ENCODE measurements at regions not wholly inside any gene's neighbourhood (a gene's known extent, or its start where the extent isn't known, plus 50 kb on each side); places are given as distances from the start of the nearest gene placed in this dataset.

GRCh38 chr1:229828461-229828860, 202.4 kb downstream of the URB2 start:
- DNase-seq, result no peak

- no peak for DNase-seq
These were observed 206.6 kb downstream of the URB2 start for GRCh38 chr1:229832695-229833094.

GRCh38 chr1:229834230-229834629, 208.2 kb downstream of the URB2 start:
- DNase-seq, result no peak

GRCh38 chr1:229835226-229835625, 209.2 kb downstream of the URB2 start:
- DNase-seq, result no peak

- DNase-seq, result no peak
These were observed 210.3 kb downstream of the URB2 start for GRCh38 chr1:229836324-229836723.

- no peak for DNase-seq
These were observed 212.2 kb downstream of the URB2 start for GRCh38 chr1:229838204-229838603.

- DNase-seq, result no peak
These were observed 213.8 kb downstream of the URB2 start for GRCh38 chr1:229839800-229840199.

- no peak for DNase-seq
These were observed 215.2 kb downstream of the URB2 start for GRCh38 chr1:229841230-229841629.

- DNase-seq, result no peak
These were observed 216.5 kb downstream of the URB2 start for GRCh38 chr1:229842302-229843255.

- DNase-seq, result peak; percentile 43 to 81
These were observed 217.7 kb downstream of the URB2 start for GRCh38 chr1:229843627-229844238.

- DNase-seq, result peak; percentile 30 to 51
These were observed 218.6 kb downstream of the URB2 start for GRCh38 chr1:229844675-229845074.

GRCh38 chr1:229845410-229846138, 219.5 kb downstream of the URB2 start:
- DNase-seq, result no peak

- no peak for DNase-seq
These were observed 220.3 kb downstream of the URB2 start for GRCh38 chr1:229846351-229846750.

- peak; percentile 17 to 38 for DNase-seq
These were observed 218.0 kb upstream of the GALNT2 start for GRCh38 chr1:229848752-229849677.

- DNase-seq, result no peak
These were observed 215.5 kb upstream of the GALNT2 start for GRCh38 chr1:229851511-229851910.

- DNase-seq, result no peak
These were observed 213.3 kb upstream of the GALNT2 start for GRCh38 chr1:229853751-229854150.

- DNase-seq, result no peak
These were observed 212.4 kb upstream of the GALNT2 start for GRCh38 chr1:229854620-229855019.

GRCh38 chr1:229856009-229856650, 210.9 kb upstream of the GALNT2 start:
- DNase-seq, result peak; percentile 70 to 72

- DNase-seq, result no peak
These were observed 209.5 kb upstream of the GALNT2 start for GRCh38 chr1:229857585-229857984.

GRCh38 chr1:229859026-229859425, 208.0 kb upstream of the GALNT2 start:
- DNase-seq, result no peak

- DNase-seq, result no peak
These were observed 206.1 kb upstream of the GALNT2 start for GRCh38 chr1:229860926-229861325.

Data from SHP77 (cell line).